Adrenal gland (tissue), 5 donors: ENCODE measurements at regions not wholly inside any gene's neighbourhood (a gene's known extent, or its start where the extent isn't known, plus 50 kb on each side); places are given as distances from the start of the nearest gene placed in this dataset.

Experiments used
- CTCF ChIP-seq, 6 experiments: fragments of 450-650 bp in 4 of 6; fragments of 200-600 bp in 2 of 6; sonication (generic) in 1 of 6; IDR thresholded peaks; 1 replicate in 5 of 6; 2 replicates in 1 of 6; pipeline versions ENCODE4 v1.5.1 to v1.8.0; 2016 to 2021; ENCODE audit warnings: antibody characterized with exemption in 6 of 6, mild to moderate bottlenecking in 2 of 6, moderate library complexity in 1 of 6
- POLR2A ChIP-seq, 2 donors: fragments of 450-650 bp; IDR thresholded peaks; one replicate each; pipeline ENCODE4 v1.6.1; 2017; ENCODE audit warnings: antibody characterized with exemption in 2 of 2, mild to moderate bottlenecking in 2 of 2, moderate library complexity in 1 of 2
- donor health status: DM: no; HTN: no; CAD: no.

- TF ChIP-seq POLR2A (IDR thresholded peaks at IDR 0.05) (no peak), CTCF (IDR thresholded peaks at IDR 0.05) (no peak)
These were observed 409.3 kb upstream of the TBX3 start for GRCh38 chr12:115093261-115093660.
